HG02981 (cell line): ENCODE measurements at regions not wholly inside any gene's neighbourhood (a gene's known extent, or its start where the extent isn't known, plus 50 kb on each side); places are given as distances from the start of the nearest gene placed in this dataset.
"Not testable (repeated sequence)": the region's sequence is repeated elsewhere in the genome, so short reads cannot be mapped to it uniquely, and the experiment has no call there.

ENCODE experiments used
- ATAC-seq: cut with Tn5 transposase; IDR thresholded peaks from one replicate; pipeline ENCODE4 v1.9.1; 2021; ENCODE audit warnings: mild to moderate bottlenecking, moderate library complexity; ENCODE audit not compliant: unreplicated experiment

DNA sequence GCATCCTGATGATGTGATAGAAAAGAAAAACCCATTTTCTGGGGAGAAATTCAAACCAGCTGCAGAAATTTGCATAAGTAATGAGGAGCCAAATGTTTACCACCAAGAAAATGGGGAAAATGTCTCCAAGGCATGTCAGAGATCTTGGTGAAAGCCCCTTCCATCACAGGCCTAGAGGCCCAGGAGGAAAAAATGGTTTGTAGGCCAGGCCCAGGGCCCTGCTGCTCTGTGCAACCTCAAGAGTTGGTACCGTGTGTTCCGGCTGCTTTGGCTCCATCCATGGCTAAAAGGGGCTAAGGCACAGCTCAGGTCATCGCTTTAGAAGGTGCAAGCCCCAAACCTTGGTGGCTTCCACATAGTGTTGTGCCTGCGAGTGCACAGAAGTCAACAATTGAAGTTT, 543.1 kb downstream of the ZNF608 start:
- ATAC-seq = no peak

DNA sequence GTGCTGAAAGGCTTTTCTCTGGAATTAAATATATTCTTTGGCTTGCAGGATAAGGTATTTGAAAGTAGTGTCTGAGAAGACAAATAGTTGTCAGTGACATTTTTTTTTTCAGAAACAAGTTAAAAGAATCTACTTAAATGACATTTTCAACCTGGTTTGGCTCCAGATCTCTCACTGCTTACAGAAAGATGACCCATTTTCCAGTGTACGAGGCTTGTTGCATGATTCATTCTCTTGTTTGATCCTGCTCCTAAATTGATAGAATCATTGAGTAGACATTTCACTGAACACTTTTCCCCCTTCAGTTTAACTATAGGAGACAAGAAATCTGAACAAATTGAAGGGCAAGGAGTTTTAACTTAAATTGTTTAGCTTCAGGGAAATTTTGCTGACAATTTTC, 546.1 kb downstream of the ZNF608 start:
- ATAC-seq = no peak

DNA sequence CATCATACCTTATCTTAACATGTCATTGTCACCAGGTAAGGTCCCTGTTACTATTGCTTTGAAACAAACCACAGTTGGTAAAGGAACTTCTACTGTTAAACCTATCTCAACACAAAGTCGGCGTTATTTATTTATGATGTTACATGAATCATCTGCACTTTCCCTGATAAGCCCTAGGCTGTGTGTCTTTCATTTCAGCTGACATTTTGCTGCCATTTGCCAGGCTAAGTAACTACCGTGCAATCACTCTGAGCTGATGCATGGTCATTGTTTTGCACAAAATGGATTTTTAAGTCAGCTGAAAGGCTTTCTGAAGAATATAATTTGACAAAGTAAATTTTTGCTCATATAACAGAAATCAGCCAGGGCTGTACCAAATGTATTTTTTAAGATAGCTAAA, 546.5 kb downstream of the ZNF608 start:
- no peak for ATAC-seq

DNA sequence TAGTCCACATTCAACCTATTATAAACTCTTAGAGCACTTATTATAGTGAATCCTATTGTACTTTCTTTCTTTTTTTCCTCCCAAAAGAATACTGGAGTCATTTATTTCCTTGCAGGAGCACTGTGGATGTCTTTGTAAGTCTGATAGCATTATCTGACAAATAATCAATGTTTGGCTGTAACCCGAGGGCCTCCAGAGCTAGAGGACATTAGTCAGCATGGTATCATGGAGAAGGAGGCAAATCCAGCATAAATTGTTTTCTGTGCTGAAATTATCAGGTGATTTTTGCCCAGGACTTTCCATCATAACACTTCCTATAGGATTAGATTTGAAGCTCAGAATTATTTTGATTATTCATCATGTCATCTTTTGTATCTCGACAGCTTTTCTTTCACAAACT, 551.0 kb downstream of the ZNF608 start:
- no peak for ATAC-seq

DNA sequence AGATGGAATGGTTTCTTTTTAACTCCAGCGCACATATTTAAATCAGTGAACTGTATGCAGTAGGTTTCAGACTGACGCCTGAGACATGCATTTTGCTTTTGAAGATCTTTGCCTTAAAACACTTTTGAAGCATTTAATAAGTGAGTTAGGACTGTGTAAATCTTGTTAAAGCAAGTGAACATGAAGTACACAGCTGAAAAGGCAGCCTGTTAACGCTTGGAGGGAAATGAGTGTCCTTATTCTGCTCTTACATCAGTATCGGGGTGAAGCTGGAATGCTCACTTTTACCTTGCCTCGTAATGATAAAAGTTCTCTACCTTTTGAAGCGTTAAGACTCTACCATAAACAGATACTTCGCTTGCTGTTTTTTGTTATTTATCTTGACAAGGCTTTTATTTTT, 552.2 kb downstream of the ZNF608 start:
- ATAC-seq = no peak

DNA sequence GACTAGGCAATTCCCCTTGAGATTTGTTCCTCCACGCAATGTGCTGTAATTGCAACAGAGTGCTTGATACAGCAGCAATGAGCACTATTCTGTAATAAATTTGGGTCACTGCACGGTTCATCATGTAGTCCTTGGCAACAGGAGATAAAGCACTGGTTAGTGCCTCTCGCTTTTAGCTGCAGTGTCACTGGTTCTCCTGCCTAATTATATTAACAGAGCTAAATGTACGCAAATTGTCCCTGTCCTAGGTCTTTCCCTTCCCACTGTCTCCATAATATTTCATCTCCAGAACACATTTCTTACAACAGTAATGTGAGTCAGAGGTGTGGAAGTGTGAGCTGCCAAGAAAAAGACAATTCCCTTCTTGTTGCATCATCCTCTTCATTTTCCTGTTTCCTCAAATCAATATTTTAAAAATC, 553.1 kb downstream of the ZNF608 start:
- no peak for ATAC-seq

DNA sequence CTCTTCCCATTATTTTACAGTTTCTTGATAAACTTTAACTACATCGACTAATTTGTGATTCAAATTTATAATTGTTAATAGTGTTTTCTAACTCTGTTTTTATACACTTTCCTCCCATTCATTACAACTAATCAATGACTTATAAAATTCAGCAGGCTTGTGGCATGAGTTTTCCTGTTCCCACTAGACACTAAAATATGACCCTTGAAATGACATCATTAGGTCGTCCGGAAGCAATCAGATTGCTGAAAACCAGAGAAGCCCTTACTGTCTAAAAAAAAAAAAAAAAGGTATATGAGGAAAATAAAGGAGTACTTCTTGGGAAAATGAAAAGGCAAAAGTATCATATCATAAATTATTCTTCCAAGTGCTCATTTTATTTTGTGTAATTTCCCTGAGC, 553.7 kb downstream of the ZNF608 start:
- no peak for ATAC-seq

DNA sequence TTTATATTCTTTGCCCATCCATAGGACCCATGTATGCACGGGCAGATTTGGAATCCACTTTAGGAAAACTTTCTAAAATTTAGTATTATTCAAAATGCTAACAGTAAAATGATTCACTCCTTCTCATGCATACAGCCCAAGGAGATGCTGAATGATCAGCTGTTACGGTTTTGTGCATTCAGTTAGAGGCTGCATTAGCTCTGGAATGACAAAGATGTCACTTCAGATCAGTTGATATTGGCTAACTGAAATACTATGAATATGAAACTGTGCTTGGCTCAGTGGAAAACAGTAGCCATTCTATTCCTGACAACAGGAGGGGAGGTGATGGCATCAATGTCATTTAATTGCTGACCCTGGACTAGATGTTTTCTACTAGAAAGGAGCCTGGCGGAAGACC, 560.7 kb downstream of the ZNF608 start:
- ATAC-seq = no peak

DNA sequence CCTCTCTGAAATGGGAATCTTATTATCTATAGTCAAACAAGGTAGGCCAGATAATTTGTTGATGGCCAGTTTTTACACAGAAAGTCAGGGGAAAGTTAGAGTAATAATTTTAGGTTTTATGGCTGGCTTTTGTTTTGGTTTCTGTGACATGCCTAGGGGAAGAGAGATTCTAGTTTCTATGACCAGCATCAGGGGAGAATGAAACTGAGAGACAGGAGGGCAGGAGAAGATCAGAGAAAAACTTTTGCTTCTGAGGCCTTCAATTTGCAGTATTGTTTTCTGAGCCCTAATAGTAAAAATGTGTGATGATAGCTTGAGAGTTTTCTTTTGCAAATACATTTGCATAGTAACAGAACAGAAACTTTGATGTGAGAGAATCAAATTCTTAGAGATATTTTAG, 564.3 kb downstream of the ZNF608 start:
- ATAC-seq = peak; percentile 62

DNA sequence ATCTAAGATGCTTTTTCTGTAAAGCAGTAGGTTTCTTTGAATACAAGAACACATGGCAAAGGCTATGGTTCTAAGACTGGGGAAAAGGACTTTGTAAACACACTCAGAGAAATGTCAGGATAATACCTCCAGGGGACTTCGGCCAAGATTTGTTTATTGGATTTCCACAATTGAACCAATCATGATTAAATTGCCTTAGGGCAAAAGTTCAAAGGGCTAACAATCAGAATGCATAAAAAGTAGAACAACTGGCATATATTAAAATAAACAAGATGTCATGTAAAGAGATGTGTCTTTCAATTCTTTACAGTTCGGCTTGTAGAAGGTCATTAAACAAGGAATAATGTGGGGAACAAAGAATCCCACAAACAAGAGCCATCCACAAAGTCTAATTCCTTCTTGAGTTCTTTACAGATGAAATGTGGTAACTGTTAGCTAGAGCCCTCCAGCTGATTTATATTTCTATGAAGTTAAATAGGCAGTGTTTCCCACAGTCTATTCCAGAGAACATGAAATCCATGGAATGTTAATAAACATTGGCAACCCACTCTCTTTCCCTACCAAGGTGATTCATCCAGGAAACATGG, 565.5 kb downstream of the ZNF608 start:
- ATAC-seq = no peak

DNA sequence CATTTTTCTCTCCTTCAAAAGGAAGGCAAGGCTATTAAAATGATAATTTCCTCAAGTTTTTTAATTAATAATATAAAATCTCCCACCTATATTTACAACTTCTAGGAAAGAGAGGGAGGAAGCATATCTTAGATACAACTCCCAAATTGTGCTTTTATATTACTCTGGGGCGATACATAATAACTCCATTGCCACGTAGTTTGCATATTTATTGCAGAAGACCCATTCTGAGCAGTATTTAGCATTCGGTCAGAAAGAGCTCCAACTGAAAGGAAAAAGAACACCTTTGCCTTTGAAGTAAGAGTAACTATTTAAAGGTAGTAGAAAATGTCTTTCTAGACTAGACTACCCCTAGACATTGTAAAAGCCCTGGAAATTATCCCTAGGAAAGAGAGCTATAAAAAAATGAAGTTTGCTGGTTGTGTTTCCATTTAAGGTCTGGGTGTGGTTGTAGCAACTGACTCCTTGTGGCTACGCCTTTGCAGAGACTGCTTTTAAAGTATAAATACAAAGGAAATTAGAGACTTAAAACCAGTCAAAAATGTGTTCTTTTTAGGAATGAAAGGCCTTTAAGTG, 566.1 kb downstream of the ZNF608 start:
- no peak for ATAC-seq

DNA sequence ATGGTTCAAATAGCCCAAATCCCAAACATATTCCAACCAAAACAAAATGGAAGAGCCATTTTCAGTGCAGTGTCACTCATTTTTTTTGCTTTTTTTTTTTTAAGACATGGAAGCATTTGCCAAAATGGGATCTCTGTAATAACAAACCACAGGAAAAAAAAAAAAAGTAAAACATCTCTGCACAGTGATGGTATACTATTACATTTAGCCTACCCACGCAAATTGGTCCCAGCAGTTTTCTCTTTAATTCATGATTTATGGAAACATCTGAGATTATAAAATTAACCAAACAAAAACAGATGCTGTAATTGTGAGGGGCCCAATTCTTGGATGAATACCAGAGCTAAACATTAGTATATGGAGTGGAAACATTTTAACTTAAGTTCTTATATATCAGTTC, 566.6 kb downstream of the ZNF608 start:
- no peak for ATAC-seq

DNA sequence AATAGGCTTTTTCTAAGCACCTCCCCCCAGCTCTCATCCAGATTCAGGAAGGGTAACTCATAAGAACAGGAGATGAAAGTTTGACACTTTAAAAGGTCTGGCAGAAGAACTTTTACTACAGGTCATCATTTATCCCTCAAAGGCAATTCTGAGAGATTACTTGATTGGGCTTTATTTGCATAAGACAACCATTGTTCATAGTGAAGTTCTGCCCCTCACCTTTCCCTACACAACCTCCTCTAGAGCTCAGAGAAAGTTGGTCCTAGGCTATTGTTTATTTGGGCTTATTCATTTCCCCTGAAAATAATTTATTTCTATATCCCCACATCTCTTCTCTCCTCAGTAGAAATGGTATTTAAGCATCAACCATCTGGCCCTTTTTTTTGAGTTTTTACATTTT, 568.4 kb downstream of the ZNF608 start:
- ATAC-seq = no peak

DNA sequence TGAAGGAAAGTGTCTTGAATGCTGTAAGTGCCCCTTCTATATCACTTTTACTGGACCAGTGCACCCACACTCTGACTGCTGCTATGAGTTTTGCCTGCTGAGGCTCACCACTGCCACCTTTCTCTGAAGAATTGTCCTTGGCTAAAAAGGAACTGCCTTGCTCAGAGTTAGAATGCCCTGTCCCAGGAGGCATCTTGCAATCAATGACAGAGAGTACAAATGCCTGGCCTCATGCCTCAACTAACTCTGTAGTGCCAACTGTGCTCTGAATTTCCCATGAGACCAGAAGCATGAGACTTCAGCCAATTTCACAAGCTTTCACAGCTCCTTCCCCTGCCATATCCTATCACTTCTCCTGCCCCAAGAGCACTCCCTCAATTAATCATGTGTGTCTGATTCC, 569.7 kb downstream of the ZNF608 start:
- no peak for ATAC-seq

DNA sequence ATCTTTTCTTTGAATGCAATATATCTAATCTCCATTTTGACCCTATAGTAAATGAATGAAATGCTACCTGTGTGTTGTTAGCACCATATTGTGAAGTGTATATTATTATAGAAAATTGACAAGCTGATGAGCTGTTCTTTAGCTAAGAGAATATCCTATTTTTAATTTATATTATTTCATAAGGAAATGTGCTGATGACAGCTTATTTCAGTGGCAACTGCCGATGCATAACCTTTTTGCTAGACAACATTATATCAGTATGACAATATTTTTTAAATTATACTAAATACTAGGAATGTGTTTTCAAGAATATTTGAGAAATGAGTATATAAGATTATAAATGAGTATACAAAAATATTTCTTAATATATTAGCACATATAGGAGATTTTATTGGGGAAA, 573.1 kb downstream of the ZNF608 start:
- no peak for ATAC-seq

DNA sequence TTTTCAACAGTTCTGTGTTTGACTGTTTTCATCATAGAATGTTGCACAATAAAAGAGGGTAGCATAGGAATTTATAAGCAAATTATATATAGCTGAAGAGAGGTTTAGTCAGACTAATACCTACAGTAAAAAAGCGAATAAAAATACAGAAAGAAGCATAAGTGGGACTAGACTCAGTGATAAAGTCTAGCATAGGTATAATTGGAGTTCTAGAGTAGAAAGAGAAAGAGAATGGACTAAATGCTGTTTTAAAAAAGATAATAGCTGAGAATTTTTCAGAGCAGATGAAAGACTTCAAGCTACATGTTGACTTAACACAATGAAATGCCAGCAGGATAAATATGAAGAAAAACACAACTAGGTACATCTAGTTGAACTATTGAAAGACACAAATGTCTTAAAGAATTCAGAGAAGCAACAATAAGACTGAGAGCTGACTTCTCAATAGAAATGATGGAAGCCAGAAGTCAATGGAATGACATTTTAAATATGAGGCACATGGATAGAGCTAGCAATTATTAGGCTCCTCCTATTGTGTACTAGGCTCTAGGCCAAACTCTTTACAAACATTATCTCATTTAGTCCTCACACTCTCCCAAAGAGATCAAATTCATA, 573.9 kb downstream of the ZNF608 start:
- ATAC-seq = no peak

DNA sequence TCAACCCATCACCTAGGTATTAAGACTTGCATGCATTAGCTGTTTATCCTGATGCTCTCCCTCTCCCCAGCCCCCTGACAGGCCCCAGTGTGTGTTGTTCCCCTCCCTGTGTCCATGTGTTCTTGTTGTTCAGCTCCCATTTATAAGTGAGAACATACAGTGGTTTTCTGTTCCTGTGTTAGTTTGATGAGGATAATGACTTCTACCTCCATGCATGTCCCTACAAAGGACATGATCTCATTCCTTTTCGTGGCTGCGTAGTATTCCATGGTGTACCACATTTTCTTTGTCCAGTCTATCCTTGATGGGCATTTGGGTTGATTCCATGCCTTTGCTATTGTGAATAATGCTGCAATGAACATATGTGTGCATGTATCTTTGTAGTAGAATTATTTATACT, 578.3 kb downstream of the ZNF608 start:
- not testable (repeated sequence) for ATAC-seq

DNA sequence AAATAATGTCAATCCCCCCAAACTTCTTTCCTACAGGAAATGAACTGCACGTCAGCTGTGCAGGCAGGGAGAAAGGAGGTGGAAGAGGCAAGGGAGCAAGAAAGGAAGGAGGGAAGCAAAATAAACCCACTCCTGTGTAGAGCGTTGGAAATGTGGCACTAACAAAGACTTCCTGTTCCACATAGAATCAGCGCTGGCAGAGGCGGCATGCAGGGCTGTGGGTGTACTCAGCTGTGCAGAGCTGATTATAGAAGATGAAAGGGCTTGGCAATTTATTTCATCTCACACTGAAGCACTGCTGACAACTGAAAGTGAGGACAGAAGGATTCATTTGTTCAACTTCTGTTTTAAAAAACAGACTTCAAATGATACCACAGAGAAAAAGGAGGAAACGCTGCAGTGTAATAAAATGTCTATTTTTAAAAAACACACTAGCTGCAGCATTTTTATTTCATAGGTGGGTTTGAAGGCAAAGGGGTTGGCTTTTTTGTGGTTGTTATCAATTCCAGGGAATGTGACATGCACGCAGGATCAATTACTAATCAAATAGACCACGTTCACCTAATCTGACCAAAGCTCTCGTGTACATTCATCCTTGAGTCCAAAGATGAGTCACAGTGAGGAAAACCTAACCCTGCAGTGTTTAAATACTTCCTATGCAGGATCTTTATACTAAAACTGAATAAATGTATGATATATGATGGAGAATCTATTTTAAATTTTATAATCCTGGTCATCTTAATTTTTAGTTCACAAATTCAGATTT, 583.5 kb downstream of the ZNF608 start:
- no peak for ATAC-seq

DNA sequence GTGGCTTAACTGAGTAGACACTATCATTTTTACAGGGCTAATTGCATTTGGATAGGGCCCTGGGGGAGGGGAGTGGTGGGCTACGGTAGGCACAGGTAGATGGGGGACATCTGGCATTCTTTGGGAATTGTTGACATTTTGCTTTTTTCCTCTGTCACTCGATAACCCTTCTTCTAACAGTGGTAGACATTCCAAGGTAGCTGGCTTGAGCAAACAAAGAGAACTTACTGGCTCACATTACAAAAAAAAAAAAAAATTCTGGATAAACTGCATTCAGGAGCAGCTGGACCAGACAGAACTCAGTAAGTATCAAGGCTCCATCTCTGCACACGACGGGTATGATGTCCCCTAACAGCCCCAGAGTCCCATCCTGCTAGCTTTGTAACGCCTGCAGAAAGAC, 585.2 kb downstream of the ZNF608 start:
- no peak for ATAC-seq

DNA sequence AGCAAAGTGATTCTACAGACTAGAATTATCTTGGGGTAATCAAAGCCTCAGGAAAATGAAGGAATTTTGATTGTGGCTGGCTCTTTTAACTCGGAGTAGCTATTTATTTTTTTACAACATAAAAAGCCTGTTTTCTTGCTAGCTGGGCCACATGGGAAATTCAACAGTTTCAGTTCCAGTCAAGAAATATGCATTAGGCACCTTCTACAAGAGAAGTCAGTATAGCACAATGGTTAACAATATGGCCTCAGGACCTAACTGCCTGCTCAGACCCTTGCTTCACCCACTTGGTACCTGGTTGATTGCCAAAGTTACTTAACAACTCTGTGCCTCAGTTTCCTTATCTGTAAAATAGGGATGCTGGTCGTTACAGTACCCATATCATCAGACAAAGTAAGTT, 586.2 kb downstream of the ZNF608 start:
- ATAC-seq = no peak

DNA sequence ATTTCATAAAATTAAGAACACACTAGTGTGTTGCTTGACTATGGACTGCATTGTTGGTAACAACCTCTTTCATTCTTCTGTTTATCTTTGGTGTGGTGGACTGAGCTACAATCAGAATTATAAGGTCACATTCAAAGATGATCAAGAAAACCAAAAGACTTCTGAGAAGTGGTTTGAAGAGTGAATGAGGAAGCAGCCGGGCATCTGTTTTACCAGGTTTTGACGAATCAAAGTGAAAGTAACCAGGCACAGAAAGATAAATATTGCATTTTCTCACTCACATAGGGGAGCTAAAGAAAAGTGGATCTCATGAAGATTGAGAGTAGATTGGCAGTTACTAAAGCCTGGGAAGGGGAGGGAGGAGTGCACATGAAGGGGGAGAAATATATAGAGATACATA, 589.1 kb downstream of the ZNF608 start:
- no peak for ATAC-seq

DNA sequence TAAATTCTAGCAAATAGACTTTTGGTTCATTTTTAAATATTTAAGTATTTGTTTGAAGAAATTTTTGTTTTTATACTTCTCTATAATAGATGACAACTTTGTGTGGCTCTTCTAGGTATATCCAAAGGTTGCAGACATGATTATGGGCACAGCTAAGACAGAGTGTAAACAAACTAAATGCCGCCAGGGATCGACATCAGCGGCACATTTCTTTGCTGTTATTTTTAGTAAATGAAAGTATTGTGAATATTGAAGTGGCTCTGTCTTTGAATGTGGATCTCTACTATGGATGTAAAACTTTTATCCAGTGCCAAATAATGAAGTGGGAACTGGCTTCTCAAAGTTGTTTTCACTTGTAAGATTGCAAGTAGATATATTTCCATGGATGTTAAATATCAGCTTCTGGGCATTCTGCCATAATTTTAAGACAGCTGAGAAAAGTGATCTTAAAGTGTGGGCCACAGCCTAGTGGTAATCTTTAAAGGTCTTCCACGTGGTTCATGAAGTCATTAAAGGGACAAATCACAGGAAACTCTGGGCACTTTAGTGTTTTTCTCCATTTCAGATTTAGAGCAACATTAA, 589.9 kb downstream of the ZNF608 start:
- no peak for ATAC-seq
